GM12878 (cell line): ENCODE measurements at regions not wholly inside any gene's neighbourhood (a gene's known extent, or its start where the extent isn't known, plus 50 kb on each side); places are given as distances from the start of the nearest gene placed in this dataset.

ENCODE experiments used
- ATAC-seq: fragments of 200-7000 bp; cut with Tn5 transposase; 3 replicates; pipeline ENCODE4 v1.9.1; 2020; ENCODE audit warnings: mild to moderate bottlenecking, moderate library complexity
- BruUV-seq: library from RNA; stranded (reverse); fragments of 400-500 nt; replicated peaks from 2 replicates; lab custom pipeline; 2021; lab: Mats Ljungman, UMichigan
- CTCF ChIA-PET: fragments of 300-600 bp; sonication (Branson Sonifier 250); formaldehyde crosslinking; extraction: SDS; loops from one replicate; lab custom pipeline; 2021; ENCODE audit warnings: inconsistent platforms; lab: Yijun Ruan, JAX
- POLR2A ChIA-PET: fragments of 350-600 bp; formaldehyde crosslinking; extraction: SDS; loops from one replicate; lab custom pipeline; 2021; ENCODE audit warnings: inconsistent platforms; lab: Charles Lee
- RAD21 ChIA-PET: fragments of 300-600 bp; sonication (Branson Sonifier 250); formaldehyde crosslinking; loops from one replicate; lab custom pipeline; 2023; ENCODE audit warnings: antibody characterized with exemption; ENCODE audit not compliant: unreplicated experiment; lab: Charles Lee
- SMC1A ChIA-PET: fragments of 300-600 bp; sonication (Branson Sonifier 250); formaldehyde crosslinking; loops from one replicate; lab custom pipeline; 2023; ENCODE audit not compliant: unreplicated experiment, uncharacterized antibody; lab: Charles Lee
- DNase-seq: peaks from one replicate; pipeline ENCODE4 v3.0.0-alpha.2; 2011; ENCODE audit warnings: low read depth, low spot score
- FAIRE-seq: peaks from 3 replicates; lab custom pipeline; 2011; peaks lifted over from hg19 to GRCh38; lab: Jason Lieb, UNC
- H2AFZ ChIP-seq: 2 replicates; pipeline ENCODE4 v1.6.0; 2011; ENCODE audit warnings: low read depth, low read length, control low read depth; ENCODE audit not compliant: control insufficient read depth
- H3K27ac ChIP-seq: 2 replicates; pipeline ENCODE4 v1.5.1; 2011; ENCODE audit warnings: control low read depth; ENCODE audit not compliant: control insufficient read depth, insufficient read depth
- H3K27me3 ChIP-seq, 2 experiments: replicated peaks in 1 of 2; 2 replicates each; pipeline versions ENCODE4 v1.6.0 to v1.6.1; 2011; ENCODE audit warnings: low read length in 1 of 2; ENCODE audit not compliant: control insufficient read depth in 2 of 2, insufficient read depth in 2 of 2
- H3K36me3 ChIP-seq, 2 experiments: 2 replicates each; pipeline ENCODE4 v1.5.1; 2011; ENCODE audit warnings: low read length in 1 of 2; ENCODE audit not compliant: control insufficient read depth in 2 of 2, insufficient read depth in 2 of 2
- H3K4me1 ChIP-seq: 2 replicates; pipeline ENCODE4 v1.6.1; 2011; ENCODE audit warnings: mild to moderate bottlenecking, low read length, moderate library complexity, mixed read lengths; ENCODE audit not compliant: control insufficient read depth, insufficient read depth
- H3K4me2 ChIP-seq: 2 replicates; pipeline ENCODE4 v1.6.0; 2011; ENCODE audit warnings: control low read depth; ENCODE audit not compliant: control insufficient read depth, insufficient read depth
- H3K4me3 ChIP-seq: fragments of 200-600 bp; sonication (generic); 2 replicates; pipeline ENCODE4 v1.5.1; 2016
- H3K79me2 ChIP-seq: 2 replicates; pipeline ENCODE4 v1.6.0; 2011; ENCODE audit warnings: low read length; ENCODE audit not compliant: control insufficient read depth, insufficient read depth
- H3K9ac ChIP-seq: 2 replicates; pipeline ENCODE4 v1.8.0; 2011; ENCODE audit warnings: low read length, control low read depth, mixed read lengths; ENCODE audit not compliant: control insufficient read depth, insufficient read depth
- H3K9me3 ChIP-seq: replicated peaks from 3 replicates; pipeline ENCODE4 v1.5.1; 2011; ENCODE audit warnings: mild to moderate bottlenecking, low read length; ENCODE audit not compliant: control insufficient read depth, insufficient read depth
- H4K20me1 ChIP-seq: 2 replicates; pipeline ENCODE4 v1.6.0; 2011; ENCODE audit not compliant: control insufficient read depth, insufficient read depth
- SUPT20H ChIP-seq: IDR thresholded peaks from 2 replicates; pipeline ENCODE4 v1.6.1; 2011; ENCODE audit warnings: low read depth, mild to moderate bottlenecking, low read length, moderate library complexity, borderline replicate concordance; ENCODE audit not compliant: control insufficient read depth
- WGBS: methylation state at CpG from one replicate; pipeline ENCODE4 v1.1.6; 2016; ENCODE audit warnings: low lambda C conversion rate; ENCODE audit not compliant: insufficient replicate concordance, insufficient coverage; ENCODE audit errors: missing lambda C conversion rate; 5-methylcytosine and 5-hydroxymethylcytosine counted together
- in situ Hi-C: fragments of 300-500 bp; cut with MboI; formaldehyde crosslinking; loops from 9 replicates; pipeline ENCODE4 v1.14.3; 2018; ENCODE audit warnings: mixed read lengths
- intact Hi-C: fragments of 100-400 bp; cut with micrococcal nuclease; formaldehyde crosslinking; loops from one replicate; pipeline ENCODE4 v1.14.2; 2022; ENCODE audit not compliant: unreplicated experiment
- TF ChIP-seq, protein P1 (sequence below): IDR thresholded peaks from 2 replicates; pipeline ENCODE4 v1.6.1; 2011; ENCODE audit warnings: mild to moderate bottlenecking, low read depth, low read length, moderate library complexity; ENCODE audit not compliant: insufficient replicate concordance
- TF ChIP-seq, protein P2 (sequence below): fragments of 450-650 bp; IDR thresholded peaks from 2 replicates; pipeline ENCODE4 v1.6.1; 2017; ENCODE audit warnings: mild to moderate bottlenecking, low read depth, inconsistent platforms; ENCODE audit not compliant: poor library complexity, severe bottlenecking

- 61% methylated on average over 5 of the region's 5 CpGs for WGBS
Measured at GRCh38 chr9:104992659-104993058, 64.7 kb upstream of the ABCA1 start.

More at GRCh38 chr9:104992659-104993058, 64.7 kb upstream of the ABCA1 start:
- RAD21 ChIA-PET = interaction anchor here (0.6 kb wide), 1 partner anchor 425 kb away, joined by 4 read pairs; no protein-coding TSS in a partner anchor
- Histone ChIP-seq H3K36me3 (no peaks in the 10 kb centered on the region), H3K4me3 (no peak overlapping the region), H3K9ac (no peak overlapping the region), H3K27me3 (no peaks in the 10 kb centered on the region; a peak in 2 of 4 replicates), H3K4me2 (no peak overlapping the region), H3K27ac (no peak overlapping the region), H4K20me1 (no peaks in the 10 kb centered on the region), H3K4me1 (peaks cover 9% of the 10 kb centered on the region), H2AFZ (no peak overlapping the region), H3K79me2 (no peaks in the 10 kb centered on the region), H3K9me3 (no peaks in the 10 kb centered on the region)
- ATAC-seq (no peak), DNase-seq (no peak), FAIRE-seq (no peak)
- POLR2A ChIA-PET = no interaction called here
- intact Hi-C loops = no loop called here
- CTCF ChIA-PET = no interaction called here
- no TSS peak for BruUV-seq
- in situ Hi-C loops = no loop called here
- SMC1A ChIA-PET = no interaction called here
- TF ChIP-seq, protein P1, sequence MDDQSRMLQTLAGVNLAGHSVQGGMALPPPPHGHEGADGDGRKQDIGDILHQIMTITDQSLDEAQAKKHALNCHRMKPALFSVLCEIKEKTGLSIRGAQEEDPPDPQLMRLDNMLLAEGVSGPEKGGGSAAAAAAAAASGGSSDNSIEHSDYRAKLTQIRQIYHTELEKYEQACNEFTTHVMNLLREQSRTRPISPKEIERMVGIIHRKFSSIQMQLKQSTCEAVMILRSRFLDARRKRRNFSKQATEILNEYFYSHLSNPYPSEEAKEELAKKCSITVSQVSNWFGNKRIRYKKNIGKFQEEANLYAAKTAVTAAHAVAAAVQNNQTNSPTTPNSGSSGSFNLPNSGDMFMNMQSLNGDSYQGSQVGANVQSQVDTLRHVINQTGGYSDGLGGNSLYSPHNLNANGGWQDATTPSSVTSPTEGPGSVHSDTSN = no peak
- TF ChIP-seq SUPT20H = no peak
- TF ChIP-seq, protein P2, sequence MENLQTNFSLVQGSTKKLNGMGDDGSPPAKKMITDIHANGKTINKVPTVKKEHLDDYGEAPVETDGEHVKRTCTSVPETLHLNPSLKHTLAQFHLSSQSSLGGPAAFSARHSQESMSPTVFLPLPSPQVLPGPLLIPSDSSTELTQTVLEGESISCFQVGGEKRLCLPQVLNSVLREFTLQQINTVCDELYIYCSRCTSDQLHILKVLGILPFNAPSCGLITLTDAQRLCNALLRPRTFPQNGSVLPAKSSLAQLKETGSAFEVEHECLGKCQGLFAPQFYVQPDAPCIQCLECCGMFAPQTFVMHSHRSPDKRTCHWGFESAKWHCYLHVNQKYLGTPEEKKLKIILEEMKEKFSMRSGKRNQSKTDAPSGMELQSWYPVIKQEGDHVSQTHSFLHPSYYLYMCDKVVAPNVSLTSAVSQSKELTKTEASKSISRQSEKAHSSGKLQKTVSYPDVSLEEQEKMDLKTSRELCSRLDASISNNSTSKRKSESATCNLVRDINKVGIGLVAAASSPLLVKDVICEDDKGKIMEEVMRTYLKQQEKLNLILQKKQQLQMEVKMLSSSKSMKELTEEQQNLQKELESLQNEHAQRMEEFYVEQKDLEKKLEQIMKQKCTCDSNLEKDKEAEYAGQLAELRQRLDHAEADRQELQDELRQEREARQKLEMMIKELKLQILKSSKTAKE = no peak
